GM19372 (cell line): ENCODE measurements at regions not wholly inside any gene's neighbourhood (a gene's known extent, or its start where the extent isn't known, plus 50 kb on each side); places are given as distances from the start of the nearest gene placed in this dataset.

Experiments used
- ATAC-seq: cut with Tn5 transposase; IDR thresholded peaks from one replicate; pipeline ENCODE4 v1.9.1; 2021; ENCODE audit warnings: mild to moderate bottlenecking, low read depth, moderate library complexity; ENCODE audit not compliant: unreplicated experiment

GRCh38 chr9:86893811-86894490, 53.4 kb downstream of the GAS1 start:
- ATAC-seq, result no peak

GRCh38 chr9:86892576-86892975, 54.7 kb downstream of the GAS1 start:
- ATAC-seq, result no peak

DNA sequence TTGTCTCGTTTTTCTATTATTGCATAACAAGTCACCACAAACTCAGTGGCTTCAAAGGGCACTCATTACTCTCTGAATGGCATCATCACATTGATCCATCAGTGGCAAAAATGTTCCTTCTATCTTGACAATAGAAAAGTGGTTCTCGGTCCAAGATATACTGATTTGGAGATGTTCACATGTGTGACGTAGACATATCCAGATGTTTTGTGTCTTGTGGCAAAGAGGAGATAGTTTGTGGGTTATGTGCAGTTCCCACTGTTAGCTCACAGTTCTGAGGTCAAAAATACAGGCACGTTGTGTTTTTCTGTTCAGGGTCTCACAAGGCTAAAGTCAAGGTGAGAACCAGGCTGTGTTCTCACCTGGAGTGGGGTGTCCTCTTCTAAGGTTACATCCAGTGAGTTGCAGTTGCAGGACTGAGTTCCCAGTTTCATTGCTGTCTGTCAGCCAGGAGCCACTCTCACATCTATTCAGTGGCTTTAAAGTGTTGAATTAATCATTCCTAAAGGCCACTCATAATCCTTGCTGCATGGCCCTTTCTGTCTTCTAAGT, 55.3 kb downstream of the GAS1 start:
- no peak for ATAC-seq

- no peak for ATAC-seq
Observed at GRCh38 chr9:86891091-86891490, 56.2 kb downstream of the GAS1 start.

DNA sequence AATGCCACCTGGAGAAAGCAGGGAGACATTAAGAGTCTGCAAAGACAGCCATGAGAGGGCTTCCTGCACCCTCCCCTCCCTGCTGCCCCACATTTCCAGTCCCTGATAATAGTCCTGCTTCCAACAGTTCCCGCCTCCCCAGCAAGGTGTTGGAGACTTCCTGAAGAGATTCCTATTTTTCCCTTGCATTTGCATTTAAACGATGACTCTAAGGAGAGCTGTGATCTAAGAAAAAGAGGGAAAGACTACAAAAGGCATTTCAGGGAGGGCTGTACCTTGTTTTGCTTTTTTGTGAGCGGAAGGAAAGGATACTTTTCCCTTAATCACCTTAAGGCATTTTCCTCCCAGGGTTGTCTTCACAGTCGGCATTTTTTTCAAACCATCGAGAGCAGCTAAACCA, 62.1 kb downstream of the GAS1 start:
- no peak for ATAC-seq

GRCh38 chr9:86876621-86877196, 70.6 kb downstream of the GAS1 start:
- no peak for ATAC-seq

DNA sequence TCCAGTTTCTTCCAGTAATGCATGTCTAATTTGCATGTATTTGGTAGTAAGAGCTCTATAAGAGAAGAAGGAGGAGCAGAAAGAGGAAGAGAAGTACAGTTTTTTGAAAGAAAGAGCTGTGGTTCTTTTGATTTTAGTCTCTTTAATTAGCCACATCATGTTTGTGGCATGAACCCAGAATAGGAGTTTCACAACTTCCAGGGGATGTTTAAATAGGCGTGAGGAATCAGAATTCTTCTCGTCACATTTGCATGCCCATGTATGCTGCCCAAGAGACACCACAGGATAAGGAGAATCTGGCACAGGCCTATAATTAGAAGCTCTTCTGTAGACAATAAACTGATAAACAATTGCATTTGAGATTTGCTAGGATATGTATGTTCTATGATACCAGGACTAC, 78.7 kb downstream of the GAS1 start:
- ATAC-seq, result no peak

GRCh38 chr9:86867804-86868313, 79.4 kb downstream of the GAS1 start:
- ATAC-seq, result no peak

DNA sequence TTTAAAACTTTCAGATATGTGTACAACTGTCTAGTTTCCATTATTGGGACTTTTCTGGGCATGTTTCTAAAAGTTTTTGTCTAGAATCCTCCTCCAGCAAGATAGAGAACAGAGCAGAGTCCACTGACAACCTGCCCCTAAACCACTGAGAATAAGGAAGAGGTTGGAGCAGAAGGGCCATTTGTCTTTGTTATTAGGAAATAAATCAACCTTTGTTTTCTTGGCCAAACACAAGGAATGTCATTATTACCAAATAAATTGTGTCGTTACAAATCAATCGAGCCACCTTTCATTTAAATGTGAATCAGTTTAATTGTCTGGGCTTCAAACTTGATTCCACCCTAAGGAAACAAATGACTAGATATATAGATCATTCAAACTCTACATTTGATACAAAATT, 81.4 kb downstream of the GAS1 start:
- ATAC-seq, result no peak

GRCh38 chr9:86860006-86860405, 87.3 kb downstream of the GAS1 start:
- ATAC-seq, result no peak

DNA sequence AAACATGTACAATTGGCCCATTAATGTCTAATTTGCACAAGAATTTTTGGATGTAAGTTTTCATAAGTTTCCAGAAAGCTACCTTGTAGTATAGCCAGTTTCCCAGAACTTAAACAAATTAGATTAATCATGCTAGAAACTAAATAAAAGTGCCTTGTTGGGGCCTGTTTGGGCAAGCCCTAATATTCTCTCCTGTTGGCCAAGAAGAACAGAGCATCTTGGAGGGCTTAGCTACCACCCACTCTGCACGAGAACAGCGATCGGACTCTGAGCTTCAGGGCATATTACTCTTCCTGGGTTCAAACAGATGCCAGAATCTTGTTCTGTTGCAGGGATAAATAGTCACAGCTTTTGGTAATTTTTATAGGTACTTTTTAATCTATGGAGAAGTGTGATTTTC, 88.2 kb downstream of the GAS1 start:
- no peak for ATAC-seq

DNA sequence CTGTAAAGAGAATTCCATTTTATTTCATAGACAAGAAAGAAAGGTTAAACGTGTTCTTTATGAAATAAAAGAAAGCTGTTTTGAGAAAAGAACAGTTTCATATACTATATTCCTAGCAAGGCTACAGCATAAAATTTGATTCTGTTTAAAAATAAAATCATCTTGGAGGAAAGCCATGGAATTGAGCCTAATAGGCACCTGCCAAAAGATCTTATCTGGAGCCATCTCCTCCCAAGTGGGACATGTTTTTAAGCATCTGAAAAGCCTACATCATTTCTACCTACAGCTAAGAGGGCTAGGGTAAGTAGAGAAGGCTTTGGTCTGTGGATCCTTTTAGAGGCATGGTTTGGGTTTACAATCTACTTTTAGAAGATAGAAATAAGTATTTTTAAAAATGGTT, 89.3 kb downstream of the GAS1 start:
- no peak for ATAC-seq

DNA sequence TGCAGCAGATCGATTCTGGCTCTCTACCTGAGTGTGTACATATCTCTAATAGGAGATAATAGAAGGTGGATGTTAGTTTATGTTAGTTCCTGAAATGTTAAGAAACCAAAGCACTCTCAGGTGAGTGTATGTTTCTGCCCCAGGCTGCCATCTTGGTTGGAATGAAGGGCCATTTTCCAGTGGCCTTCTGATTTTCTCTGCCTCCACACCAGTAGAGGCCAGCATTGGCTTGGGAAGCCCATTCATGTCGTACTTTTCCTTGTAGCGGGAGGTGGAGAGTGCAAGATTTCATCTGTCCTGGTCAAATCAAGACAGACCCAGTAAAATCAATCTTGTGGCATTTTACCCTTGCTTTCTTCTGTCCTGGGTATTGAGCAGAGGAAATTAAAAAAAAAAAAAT, 91.0 kb downstream of the GAS1 start:
- ATAC-seq, result no peak

GRCh38 chr9:86854898-86855523, 92.3 kb downstream of the GAS1 start:
- no peak for ATAC-seq

DNA sequence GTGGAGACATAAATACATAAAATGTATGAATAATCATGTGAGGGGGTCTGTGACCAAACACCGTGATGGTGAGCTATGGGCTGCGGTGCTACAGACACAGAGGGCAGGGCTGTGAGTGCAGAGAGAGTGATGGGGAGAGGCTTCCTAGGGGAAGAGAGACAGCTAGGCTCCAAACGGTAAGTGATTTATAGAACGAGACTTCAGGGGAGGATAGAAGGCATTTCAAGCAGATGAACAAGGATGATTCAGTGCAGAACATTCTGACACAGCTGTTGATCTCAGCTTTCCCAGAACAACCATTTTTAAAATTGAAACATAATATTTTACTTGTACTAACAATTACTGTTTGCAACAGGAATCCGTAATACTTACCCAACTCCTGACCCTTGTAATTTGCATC, 100.7 kb downstream of the GAS1 start:
- no peak for ATAC-seq

- ATAC-seq, result no peak
Observed at GRCh38 chr9:86843206-86843605, 104.1 kb downstream of the GAS1 start.

- no peak for ATAC-seq
Observed at GRCh38 chr9:86842573-86842972, 104.7 kb downstream of the GAS1 start.

DNA sequence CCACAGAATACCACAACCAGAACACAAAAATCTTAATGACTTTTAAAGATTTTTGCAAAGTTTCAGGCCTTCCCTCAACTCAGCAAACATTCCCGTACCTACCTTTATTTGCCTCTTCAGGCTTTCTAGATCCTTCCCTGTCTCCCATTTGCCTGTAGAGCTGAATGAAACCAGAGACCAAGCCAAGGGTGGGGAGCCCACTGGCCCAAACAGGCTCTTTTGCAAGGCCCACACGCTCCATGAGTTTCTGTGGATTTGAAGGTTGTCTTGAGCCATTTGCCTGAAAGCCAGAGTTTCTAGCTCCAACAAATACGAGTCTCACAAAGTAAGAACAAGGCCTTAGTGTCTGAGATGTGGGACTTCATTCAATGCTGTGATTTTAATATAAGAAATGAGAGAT, 107.8 kb downstream of the GAS1 start:
- ATAC-seq, result no peak

GRCh38 chr9:86838519-86839497, 108.5 kb downstream of the GAS1 start:
- ATAC-seq, result no peak

DNA sequence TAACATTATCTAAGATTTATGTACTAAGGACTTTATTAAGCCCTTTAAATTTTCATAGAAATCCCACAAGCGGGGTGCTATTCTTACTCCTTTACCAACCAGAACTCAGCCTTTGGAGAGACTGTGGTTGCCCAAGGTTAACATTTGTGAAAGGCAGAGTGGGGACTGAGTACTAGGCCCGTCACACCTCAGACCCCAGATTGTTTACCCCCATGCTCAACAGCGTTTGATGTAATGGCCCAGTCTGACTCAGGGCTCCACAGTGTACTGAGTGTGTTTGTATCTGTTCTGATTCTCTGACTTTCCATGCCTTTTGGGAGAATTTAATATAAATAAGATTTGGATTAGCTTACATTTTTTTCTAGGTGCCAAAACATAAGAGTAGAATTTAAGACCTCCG, 110.0 kb downstream of the GAS1 start:
- no peak for ATAC-seq

DNA sequence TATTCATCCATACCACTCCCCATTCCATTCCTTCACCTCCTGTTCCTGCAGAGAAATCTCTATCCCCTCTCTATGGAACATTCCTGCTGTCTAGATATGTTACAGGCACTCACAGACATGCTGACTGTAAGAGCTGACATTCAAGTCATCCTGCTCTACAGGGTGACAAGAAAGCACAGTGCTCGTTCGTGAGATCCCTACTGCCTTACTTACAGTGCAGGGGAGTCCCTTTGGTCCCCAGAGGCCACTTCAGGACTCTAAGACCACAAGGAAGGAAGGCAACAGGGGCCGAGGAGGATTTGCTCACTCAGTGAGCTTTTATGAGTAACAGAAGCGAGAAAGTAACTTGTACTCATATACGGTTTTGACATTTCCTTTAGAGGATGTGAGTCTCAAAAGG, 110.5 kb downstream of the GAS1 start:
- peak; percentile 68 for ATAC-seq
